SK-N-SH (cell line): ENCODE measurements at regions not wholly inside any gene's neighbourhood (a gene's known extent, or its start where the extent isn't known, plus 50 kb on each side); places are given as distances from the start of the nearest gene placed in this dataset.

Experiments used
- FOSL2 ChIP-seq: IDR thresholded peaks from 2 replicates; pipeline ENCODE4 v1.4.0; 2012; ENCODE audit warnings: low read depth, mild to moderate bottlenecking, moderate library complexity, borderline replicate concordance
- POLR2AphosphoS5 ChIP-seq: IDR thresholded peaks from 2 replicates; pipeline ENCODE4 v1.6.1; 2012; ENCODE audit warnings: low read depth, low read length
- RAD21 ChIP-seq: IDR thresholded peaks from 2 replicates; pipeline ENCODE4 v1.6.1; 2012; ENCODE audit warnings: mild to moderate bottlenecking, low read length
- REST ChIP-seq: IDR thresholded peaks from 2 replicates; pipeline ENCODE4 v1.6.1; 2012; ENCODE audit warnings: mild to moderate bottlenecking, low read depth, low read length, moderate library complexity
- SIN3A ChIP-seq: IDR thresholded peaks from 2 replicates; pipeline ENCODE4 v1.6.1; 2012; ENCODE audit warnings: low read depth, mild to moderate bottlenecking, low read length, moderate library complexity, borderline replicate concordance
- TF ChIP-seq, protein P1 (sequence below): fragments of 200-600 bp; sonication (generic); IDR thresholded peaks from 2 replicates; pipeline ENCODE4 v1.6.1; 2017; ENCODE audit warnings: antibody characterized with exemption, mild to moderate bottlenecking, moderate library complexity

DNA sequence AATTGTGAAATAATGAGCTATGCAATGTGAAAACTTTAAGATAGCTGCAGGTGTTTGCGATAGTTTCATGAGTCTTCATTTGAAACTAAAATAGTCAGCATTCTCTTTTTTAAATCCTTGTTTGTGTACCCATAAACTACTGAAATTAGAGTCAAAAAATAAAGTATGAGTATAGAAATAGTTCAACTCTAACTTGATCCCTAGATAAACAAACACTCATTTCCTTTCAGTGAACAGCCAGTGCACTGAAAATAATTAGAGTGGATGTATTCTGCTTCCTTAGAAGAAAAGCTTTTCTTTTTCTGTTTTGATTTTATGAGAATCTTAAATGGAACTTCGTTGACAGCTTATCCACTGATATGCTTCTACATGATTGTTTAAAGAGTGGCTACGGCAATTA lies 1033.4 kb downstream of the SOCS6 start:
- TF ChIP-seq SIN3A (no peak), FOSL2 (no peak), REST (no peak), RAD21 (no peak), POLR2AphosphoS5 (no peak)
- TF ChIP-seq, protein P1, sequence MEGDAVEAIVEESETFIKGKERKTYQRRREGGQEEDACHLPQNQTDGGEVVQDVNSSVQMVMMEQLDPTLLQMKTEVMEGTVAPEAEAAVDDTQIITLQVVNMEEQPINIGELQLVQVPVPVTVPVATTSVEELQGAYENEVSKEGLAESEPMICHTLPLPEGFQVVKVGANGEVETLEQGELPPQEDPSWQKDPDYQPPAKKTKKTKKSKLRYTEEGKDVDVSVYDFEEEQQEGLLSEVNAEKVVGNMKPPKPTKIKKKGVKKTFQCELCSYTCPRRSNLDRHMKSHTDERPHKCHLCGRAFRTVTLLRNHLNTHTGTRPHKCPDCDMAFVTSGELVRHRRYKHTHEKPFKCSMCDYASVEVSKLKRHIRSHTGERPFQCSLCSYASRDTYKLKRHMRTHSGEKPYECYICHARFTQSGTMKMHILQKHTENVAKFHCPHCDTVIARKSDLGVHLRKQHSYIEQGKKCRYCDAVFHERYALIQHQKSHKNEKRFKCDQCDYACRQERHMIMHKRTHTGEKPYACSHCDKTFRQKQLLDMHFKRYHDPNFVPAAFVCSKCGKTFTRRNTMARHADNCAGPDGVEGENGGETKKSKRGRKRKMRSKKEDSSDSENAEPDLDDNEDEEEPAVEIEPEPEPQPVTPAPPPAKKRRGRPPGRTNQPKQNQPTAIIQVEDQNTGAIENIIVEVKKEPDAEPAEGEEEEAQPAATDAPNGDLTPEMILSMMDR, result no peak
